ENCODE measurements at regions not wholly inside any gene's neighbourhood (a gene's known extent, or its start where the extent isn't known, plus 50 kb on each side); places are given as distances from the start of the nearest gene placed in this dataset.

- TF ChIP-seq CTCF (IDR thresholded peaks at IDR 0.05; ENCODE audit: insufficient read depth, low read length): peak; percentile 64
- no peak for TF ChIP-seq POLR2AphosphoS5 (IDR thresholded peaks at IDR 0.05; ENCODE audit: low read depth)
- no peak for TF ChIP-seq SPI1 (IDR thresholded peaks at IDR 0.05; ENCODE audit: borderline replicate concordance, low read depth)
These were observed 125.2 kb upstream of the PTBP2 start for GRCh38 chr1:96596226-96596922.
